ENCODE measurements at regions not wholly inside any gene's neighbourhood (a gene's known extent, or its start where the extent isn't known, plus 50 kb on each side); places are given as distances from the start of the nearest gene placed in this dataset.
A peak's percentile ranks its signal among the peaks of the same experiment; 100 is the strongest.

DNA sequence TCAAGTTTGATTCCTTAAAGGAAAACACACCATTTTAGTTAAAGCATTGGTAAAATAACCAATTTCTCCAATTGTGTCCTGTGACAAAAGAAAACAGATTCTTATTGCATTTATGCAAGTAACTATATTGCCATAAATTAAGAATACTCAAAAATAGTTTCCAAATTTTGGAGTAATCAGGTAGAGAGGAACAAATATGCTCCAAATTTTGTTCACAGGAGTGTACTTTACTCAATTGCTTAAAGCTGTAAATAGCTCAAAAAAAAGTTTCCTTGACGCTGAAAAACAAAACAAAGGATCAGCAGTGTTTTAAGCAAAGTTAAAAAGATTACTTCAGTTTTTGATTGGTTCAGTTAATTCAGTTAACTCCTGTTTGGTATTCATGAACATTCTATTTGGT is 52.2 kb upstream of the INHBA start:
- H3K4me2 ChIP-seq (ENCODE audit: control insufficient read depth, extremely low read depth, insufficient read depth, low read depth, low read length) = no peak overlapping the region
- DNase-seq (ENCODE audit: low read depth, low spot score) (no peak), FAIRE-seq (no peak)
- no peaks in the 10 kb centered on the region for H3K9me1 ChIP-seq (ENCODE audit: control insufficient read depth, extremely low read depth, insufficient read depth, low read length)
- dilution Hi-C loops (cut with MboI; ENCODE audit: extremely low pct_ligation_motif_present, low sequenced_read_pairs) = no loop called here
- no peak overlapping the region for H3K4me3 ChIP-seq (ENCODE audit: control insufficient read depth in 2 of 3, extremely low read depth in 1 of 3, insufficient read depth in 2 of 3, low read depth in 1 of 3, low read length in 3 of 3)
- peaks cover 5% of the 10 kb centered on the region for H3K4me1 ChIP-seq (ENCODE audit: control insufficient read depth, extremely low read depth, insufficient read depth, low read length)
- H3K79me2 ChIP-seq (ENCODE audit: control insufficient read depth, insufficient read depth, low read length) = no peaks in the 10 kb centered on the region
- H2AFZ ChIP-seq (ENCODE audit: control insufficient read depth, low read length) = no peak overlapping the region
- peaks cover 5% of the 10 kb centered on the region for H3K9me3 ChIP-seq (ENCODE audit: control insufficient read depth, low read depth, low read length)
- TF ChIP-seq CTCF (optimal IDR thresholded peaks at IDR 0.05 in 1 of 3, IDR thresholded peaks at IDR 0.05 in 1 of 3, conservative IDR thresholded peaks at IDR 0.05 in 1 of 3; ENCODE audit: extremely low read depth in 1 of 3, insufficient read depth in 2 of 3, low read length in 3 of 3) (no peak), EZH2 (IDR thresholded peaks at IDR 0.05; ENCODE audit: low read length) (no peak)
- H3K9ac ChIP-seq (ENCODE audit: control insufficient read depth, extremely low read depth, insufficient read depth, low read length) = no peak overlapping the region
- no peak overlapping the region for H3K27ac ChIP-seq (ENCODE audit: control insufficient read depth, insufficient read depth, low read length)
- no peaks in the 10 kb centered on the region for H3K36me3 ChIP-seq (ENCODE audit: control insufficient read depth in 2 of 2, extremely low read depth in 1 of 2, insufficient read depth in 2 of 2, low read length in 2 of 2)
- H3K27me3 ChIP-seq (ENCODE audit: control insufficient read depth, extremely low read depth, insufficient read depth, low read length) = no peaks in the 10 kb centered on the region
- H4K20me1 ChIP-seq (ENCODE audit: control insufficient read depth, extremely low read depth, insufficient read depth, low read length) = no peaks in the 10 kb centered on the region

DNA sequence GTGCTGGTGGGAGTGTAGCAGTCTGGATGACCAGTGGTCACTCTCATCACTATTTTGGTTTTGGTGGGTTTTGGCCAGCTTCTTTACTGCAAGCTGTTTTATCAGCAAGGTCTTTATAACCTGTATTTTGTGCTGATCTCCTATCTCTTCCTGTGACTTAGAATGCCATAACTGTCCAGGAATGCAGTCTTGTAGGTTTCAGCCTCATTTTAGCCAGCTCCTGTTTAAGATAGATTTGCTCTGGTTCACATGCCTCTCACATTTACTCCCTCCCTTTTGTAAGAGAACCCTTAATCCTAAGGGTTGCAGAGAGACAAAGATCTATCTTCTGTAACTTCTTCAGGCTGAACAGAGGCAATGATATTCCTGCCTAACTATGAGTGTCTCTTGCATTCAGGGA is 51.2 kb upstream of the INHBA start:
- Histone ChIP-seq H3K36me3 (ENCODE audit: control insufficient read depth in 2 of 2, extremely low read depth in 1 of 2, insufficient read depth in 2 of 2, low read length in 2 of 2) (no peaks in the 10 kb centered on the region), H2AFZ (ENCODE audit: control insufficient read depth, low read length) (no peak overlapping the region), H3K4me3 (ENCODE audit: control insufficient read depth in 2 of 3, extremely low read depth in 1 of 3, insufficient read depth in 2 of 3, low read depth in 1 of 3, low read length in 3 of 3) (no peak overlapping the region), H3K27ac (ENCODE audit: control insufficient read depth, insufficient read depth, low read length) (no peak overlapping the region), H3K9ac (ENCODE audit: control insufficient read depth, extremely low read depth, insufficient read depth, low read length) (no peak overlapping the region), H3K27me3 (ENCODE audit: control insufficient read depth, extremely low read depth, insufficient read depth, low read length) (no peaks in the 10 kb centered on the region), H4K20me1 (ENCODE audit: control insufficient read depth, extremely low read depth, insufficient read depth, low read length) (no peaks in the 10 kb centered on the region), H3K9me1 (ENCODE audit: control insufficient read depth, extremely low read depth, insufficient read depth, low read length) (no peaks in the 10 kb centered on the region), H3K4me2 (ENCODE audit: control insufficient read depth, extremely low read depth, insufficient read depth, low read depth, low read length) (no peak overlapping the region), H3K9me3 (ENCODE audit: control insufficient read depth, low read depth, low read length) (peaks cover 5% of the 10 kb centered on the region), H3K79me2 (ENCODE audit: control insufficient read depth, insufficient read depth, low read length) (no peaks in the 10 kb centered on the region), H3K4me1 (ENCODE audit: control insufficient read depth, extremely low read depth, insufficient read depth, low read length) (peaks cover 4% of the 10 kb centered on the region)
- dilution Hi-C loops (cut with MboI; ENCODE audit: extremely low pct_ligation_motif_present, low sequenced_read_pairs) = no loop called here
- TF ChIP-seq CTCF (optimal IDR thresholded peaks at IDR 0.05 in 1 of 3, IDR thresholded peaks at IDR 0.05 in 1 of 3, conservative IDR thresholded peaks at IDR 0.05 in 1 of 3; ENCODE audit: extremely low read depth in 1 of 3, insufficient read depth in 2 of 3, low read length in 3 of 3) (no peak), EZH2 (IDR thresholded peaks at IDR 0.05; ENCODE audit: low read length) (no peak)
- FAIRE-seq (peak; percentile 86), DNase-seq (ENCODE audit: low read depth, low spot score) (no peak)

Data from keratinocyte (primary cell).